GM21825 (cell line): ENCODE measurements at regions not wholly inside any gene's neighbourhood (a gene's known extent, or its start where the extent isn't known, plus 50 kb on each side); places are given as distances from the start of the nearest gene placed in this dataset.

Experiments
- ATAC-seq: cut with Tn5 transposase; IDR thresholded peaks from one replicate; pipeline ENCODE4 v1.9.1; 2021; ENCODE audit warnings: mild to moderate bottlenecking, moderate library complexity; ENCODE audit not compliant: unreplicated experiment

DNA sequence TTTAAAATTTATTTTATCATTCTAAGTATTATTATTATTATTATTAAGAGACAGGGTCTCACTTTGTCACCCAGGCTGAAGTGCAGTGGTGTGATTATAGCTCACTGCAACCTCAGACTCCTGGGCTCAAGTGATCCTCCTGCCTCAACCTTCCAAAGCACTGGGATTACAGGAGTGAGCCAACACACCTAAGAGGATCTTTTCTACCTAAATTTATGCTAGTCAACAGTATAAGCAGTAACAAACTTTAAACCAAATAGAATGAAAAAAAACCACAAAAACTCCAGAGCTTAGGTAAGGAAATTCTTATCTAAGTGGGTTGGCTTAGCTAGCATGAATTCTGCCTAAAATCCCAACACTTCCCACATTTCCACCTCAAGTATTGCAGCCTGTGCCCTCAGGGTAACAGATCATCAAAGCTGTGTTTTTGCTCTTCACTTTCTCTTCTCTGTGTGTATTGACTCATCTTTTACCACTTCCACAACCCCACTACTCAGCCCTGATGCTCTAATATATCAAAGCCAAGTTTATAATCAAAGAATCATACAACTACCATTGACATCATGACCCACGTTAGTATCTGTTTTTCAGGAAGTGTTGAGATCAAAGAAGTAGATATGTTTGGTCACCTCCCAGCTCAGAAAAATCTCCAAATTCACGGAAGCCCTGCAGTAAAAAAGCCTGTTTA lies 93.7 kb upstream of the SPON1 start:
- no peak for ATAC-seq

DNA sequence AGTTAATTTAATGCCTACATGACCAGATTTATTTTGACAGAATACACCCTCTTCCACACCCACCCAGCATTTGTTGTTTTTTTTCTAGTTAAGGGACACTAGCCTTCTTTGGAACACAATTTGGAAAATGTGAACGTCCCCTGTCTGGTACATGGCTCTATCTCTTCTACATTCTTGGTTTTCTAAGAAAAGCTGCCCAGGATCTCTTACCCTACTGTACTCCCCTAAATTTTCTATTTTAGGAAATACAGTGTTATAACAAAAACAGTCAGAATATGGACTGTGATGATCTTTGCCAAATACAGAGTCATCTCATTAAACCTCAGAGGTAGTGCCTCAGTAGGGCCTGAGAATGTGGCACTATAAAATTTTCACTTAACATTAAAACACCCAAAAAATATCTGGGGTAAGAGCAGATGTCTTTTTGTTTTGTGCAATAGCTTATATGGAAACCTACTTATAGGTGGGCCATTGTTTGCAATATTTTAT lies 93.1 kb upstream of the SPON1 start:
- ATAC-seq = no peak

DNA sequence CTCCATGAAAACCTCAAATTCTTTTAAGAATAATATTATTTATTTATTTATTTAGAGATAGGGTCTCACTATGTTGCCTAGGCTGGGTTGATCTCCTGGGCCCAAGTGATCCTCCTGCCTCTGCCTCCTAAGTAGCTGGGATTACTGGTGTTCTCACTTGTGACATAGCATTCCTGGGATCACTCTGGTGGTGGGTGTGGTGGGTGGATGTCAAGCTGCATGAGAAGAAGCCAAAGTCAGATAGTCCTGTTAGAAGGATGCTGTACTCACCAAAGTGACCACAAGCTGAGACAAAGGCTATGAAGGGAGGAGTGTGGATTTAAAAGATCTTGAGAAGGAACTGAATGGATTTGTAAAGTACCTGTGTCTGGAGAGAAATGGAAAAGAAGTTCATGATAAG lies 87.9 kb upstream of the SPON1 start:
- ATAC-seq = no peak

DNA sequence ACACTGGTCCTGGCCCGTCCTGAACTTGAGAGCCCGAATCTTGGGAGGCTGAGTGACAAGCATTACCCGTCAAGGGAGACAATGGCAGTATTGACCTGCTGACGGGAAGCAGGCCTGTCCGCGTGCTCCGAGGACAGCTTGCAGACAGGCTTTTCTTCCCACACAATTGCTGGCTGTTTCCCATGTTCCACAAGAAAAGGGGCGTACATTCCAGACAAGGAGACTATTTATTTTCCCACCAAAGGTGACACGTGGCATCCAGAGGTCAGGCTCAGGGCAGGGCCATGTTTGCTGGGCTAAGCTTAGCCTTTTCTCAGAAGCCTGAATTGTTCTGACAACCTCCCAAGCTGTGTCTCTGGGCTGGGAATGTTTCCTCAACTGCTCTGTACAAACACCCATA lies 86.9 kb upstream of the SPON1 start:
- no peak for ATAC-seq

DNA sequence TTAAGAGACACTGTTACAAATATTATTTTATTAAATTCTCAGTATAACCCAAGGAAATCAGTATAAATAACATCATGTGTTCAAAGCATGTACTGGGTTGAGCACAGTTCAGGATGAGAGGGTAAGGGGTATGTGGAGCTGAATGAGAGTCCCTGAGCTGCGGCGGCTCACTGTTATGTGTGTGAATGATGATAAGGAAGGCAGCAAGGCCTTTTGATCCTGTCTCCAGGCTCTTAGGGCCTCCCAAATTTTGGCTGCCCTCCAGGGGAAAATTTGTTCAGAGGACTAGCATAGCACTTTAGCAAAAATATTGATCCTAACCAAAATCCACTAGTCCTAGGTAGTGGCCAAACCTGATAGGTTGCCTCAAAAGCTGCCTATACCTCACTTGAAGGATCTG lies 86.1 kb upstream of the SPON1 start:
- no peak for ATAC-seq

DNA sequence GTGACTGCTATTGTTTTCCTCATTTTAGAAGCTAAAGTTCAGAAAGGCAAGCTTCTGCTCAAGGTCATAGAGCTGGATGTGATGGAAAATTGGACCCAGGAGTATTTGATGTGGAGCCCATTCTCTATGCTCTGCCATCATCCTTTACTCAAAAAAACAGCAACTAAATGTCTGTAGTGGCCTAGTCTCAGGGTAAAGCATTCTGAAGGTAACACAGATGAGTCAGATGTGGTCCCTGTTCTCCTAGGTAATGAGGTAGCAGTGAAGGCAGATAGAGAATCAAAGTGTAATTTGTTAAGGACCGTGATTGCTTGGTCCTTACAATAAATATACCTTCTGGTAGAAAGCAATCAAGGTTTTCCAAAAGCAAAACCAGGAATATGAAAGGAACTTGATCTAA lies 84.4 kb upstream of the SPON1 start:
- ATAC-seq = no peak

DNA sequence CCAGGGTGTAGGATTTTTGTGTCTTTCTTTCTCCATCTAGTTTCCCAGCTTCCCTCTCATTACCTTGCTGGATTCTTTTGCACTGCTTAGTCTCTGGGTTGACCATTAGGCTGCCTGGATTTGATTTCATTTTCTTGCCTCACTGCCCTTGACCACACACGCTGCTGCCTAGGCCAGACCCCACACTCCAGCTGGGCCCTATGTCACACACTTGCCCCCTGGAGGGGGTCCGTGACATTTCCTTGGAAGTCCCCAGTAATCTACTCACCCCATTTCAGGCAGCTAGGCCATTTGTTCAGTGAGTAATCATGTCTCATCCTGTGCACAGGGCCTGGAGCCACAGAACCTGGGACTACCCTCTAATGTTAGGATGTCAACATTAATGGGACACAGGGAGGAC lies 81.9 kb upstream of the SPON1 start:
- no peak for ATAC-seq

DNA sequence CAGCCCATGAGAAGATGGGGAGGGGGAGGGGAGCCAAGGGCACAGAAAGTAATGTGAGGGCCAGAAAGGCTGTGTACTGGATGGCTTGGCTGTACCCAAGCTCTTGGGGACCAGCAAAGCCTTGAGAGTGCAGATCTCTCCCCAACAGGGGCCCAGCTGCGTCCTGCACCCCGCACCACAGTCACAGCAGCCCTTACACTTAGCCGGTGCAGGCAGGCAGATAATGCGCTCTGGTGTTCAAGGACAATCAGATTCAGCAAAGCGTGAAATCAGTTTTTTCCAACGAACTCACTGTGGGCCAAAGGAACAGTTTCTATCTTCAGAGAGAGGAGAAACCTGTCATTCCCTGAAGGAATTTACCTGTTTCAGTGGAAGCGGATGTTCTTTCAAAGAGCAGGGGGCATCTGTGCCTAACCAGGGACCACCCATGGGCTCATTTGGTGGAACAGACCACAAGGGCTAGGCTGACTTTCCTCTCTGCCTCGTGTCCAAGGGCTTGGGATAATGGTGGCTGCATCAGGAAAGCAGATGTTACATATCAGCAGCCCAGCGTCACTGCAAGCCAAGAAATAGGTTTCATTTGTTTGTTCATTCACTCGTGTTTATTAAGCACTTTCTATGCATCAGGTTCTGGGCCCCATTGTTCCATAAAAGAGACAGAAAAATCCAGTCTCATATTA lies 81.2 kb upstream of the SPON1 start:
- no peak for ATAC-seq

DNA sequence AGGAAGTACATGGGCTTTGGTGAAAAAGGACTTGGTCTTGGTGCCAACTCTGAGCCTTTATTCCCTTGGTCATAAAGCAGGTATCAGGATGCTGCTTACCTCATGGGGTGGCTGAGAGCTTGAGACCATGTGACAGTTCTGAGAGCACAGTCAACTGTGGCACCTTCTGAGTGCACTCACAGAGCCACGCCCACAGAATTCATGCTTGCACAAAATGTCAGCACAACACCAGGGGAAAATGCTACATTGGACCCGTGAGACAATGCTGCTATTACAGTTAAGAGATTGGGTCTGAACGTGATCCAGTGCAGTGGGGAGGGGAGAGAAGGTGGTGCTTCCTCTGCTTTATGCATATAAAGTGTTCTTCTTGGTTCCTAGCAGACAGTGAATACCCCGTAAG lies 79.5 kb upstream of the SPON1 start:
- peak; percentile 74 for ATAC-seq

DNA sequence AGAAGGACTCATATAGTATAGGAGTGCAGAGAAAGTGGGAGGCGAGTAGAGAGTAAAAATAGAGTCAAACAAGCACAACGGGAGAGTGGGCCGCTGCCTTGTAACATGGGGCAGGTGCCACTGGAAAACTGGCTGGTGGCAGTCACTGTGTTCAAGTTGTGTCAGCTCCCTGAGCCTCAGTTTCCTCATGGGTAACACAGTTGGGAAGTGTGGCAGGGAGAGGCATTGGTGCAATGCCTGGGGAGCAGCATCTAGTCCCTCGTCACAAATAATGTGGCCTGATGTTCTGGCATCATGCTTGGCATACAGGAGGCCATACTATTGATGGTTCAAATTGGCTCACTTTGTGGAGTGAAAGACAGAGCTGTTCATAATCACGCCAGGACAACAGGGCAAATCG lies 78.9 kb upstream of the SPON1 start:
- no peak for ATAC-seq

DNA sequence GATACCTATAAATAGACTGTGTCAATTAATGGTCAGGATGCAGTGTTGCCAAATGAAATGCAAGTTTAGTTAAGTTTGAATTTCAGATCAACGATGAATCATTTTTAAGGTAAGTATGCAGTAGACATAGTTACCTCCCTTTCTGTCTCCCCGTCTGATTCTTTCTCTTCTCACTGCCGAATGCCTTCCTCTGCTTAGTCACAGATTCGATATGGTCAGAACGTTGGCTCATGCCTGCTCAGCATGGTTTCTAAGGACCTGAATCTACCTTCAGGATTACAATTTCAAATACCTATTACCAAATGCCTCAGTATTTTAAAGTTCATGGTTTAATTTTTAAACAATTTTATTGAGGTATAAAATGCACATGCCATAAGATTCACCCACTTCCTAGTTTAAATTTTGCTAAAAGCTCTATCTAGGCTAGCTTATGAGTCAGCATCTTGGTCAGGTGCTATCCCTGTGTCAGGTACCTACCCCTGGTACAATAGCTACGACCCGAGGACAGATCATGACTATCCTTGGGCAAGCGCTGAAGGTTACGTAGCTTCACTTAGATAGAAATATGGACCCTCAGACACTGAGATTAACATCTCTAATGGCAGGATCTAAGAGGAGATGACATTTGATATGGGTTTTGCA lies 78.2 kb upstream of the SPON1 start:
- ATAC-seq = no peak

DNA sequence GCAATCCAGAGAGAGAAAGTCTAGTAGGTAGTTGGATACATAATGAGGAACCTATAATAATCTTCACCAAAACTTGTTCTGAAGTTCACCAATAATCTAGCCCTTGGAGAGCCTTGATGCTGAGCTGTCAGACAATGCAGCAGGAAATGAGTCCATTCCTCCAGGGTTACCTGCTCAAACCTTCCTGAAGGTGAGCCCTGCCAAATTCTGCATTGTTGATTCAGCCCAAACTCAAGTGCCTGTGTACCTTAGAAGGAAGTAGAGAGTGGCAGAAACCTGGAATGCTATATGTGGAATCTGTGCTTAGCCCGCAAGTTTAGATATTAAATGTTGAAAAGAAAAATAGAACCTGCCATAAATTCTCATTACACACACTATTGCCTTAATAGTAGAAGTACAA lies 77.4 kb upstream of the SPON1 start:
- ATAC-seq = no peak

DNA sequence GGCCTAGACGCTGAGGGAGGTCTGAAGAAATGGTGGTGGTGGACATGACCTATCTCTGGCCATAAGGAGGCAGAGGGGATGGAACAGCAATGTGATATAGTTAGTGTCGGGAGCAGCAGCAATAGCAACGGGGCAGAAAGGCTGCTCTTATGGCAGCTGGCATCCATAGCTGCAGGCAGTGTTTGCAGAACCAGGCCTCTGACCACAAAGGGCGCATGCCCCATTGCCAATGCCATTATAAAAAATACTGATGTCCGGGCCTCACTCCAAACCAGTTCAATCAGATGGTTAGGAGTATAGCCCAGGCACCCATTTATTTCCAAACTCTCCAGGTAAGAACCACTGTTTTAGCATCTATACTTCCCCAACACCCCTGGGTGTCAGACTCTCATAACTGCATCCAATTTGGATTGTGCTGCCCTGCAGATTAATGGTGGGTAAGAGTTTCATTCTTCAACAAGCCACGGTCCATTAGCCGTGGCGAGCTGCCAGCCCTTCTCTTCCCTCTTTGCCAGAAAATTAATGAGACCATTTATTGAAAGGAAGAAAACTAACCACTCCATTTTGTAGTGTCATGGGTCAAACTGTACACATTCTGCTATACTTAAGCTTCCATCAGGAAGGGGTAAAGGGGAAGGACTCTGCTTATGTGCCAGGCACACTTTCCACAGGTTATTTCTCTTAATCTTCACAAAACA lies 72.8 kb upstream of the SPON1 start:
- no peak for ATAC-seq

DNA sequence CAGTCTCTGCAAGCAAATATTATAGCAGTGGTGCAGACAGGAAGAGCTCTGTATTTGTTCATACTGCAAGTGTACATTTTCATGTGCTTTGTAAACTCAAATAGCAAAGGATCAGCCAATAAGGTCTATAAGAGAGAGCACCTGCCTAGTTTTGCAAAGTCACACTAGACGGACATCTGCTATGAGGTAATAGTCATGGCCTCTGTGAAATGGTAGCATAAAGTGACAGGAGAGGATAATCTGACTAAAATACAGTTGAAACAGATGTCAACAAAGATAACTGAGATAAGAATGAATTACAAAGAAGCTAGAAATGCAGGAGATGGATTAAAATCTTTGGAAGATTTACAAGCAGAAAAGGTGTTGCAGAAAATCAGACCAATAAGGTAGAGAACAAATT lies 70.6 kb upstream of the SPON1 start:
- ATAC-seq = no peak

DNA sequence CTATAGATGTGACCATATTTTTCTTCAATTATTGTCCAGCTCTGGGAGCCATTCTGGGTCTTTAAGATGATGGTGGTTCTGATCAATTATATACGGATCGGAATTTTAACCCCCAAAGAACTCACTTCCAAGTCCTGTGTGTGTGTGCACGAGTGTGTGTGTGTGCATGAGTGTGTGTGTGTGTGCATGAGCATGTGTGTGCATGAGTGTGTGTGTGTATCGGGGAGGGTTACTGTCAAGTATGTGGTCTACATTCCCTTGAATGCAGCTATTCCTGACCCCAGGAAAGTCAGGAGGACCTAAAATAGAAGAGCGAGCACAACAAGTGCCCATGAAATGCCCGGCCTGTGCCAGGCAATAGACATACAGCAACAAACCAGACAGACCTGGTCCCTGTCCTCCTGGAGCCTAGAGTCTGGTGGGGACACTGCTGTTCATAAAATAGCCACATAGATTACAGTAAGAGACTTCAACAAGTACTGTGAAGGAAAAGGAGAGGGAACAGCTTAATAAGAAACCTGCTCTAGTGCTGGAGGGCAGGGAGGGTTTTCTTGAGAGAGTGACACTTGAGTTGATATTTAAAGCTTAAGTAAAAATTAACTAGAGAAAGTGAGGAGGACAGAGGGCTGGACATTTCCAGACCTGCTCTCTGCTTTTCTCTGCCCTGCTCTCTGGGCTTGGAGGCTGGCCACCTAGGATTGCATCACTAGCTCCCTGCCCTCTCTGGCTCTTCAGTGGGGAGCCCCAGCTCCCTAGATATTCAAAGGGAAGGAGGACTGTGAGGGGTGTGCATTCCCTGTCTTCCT lies 66.1 kb upstream of the SPON1 start:
- no peak for ATAC-seq

DNA sequence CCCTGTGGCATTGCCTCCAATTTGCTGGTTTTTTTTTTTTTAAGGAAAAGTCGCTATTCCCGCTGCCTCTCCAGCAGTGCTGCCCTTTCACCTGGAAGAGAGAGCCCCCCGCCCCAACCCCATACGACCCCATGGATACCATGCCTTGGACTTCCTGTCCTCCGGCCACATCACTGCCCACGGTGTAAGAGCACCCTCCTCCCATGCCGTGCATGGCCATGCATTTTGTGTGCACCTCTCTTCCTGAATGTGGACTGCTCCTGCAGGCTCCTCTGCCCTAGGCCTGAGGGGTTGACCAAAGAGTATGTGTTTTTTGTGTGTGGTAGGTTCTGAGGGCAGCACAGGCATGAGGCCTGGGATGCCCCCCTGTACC lies 65.6 kb upstream of the SPON1 start:
- ATAC-seq = no peak

DNA sequence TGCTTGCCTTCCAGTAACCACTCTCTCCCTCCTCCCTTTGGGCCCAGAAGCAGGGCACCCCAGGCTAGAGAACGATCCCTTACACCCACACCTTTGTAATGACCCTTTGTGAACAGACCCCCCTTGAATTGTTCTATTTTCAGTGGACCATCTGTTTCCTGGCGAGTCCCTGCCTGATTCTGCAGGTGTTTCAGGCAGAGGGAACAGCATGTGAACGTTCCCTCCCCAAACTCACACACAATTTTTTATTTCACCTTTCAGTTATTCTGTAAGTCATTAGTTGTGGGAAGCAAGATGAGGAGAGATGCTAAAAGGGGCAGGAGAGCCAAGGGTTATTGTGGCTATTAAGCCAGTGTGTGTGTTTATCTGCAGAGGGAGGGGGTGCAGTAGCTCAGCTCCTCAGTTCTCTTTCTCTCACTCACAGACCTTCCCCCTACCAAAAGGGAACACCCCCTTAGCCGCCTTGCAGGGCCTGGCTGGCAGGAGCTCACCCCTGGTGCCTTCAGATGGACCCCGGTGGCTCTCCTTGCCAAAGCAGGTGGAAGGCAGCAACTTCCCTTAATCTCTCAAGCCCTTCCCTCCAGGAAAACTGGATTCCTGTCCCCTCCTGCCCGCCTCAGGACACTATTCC lies 64.8 kb upstream of the SPON1 start:
- no peak for ATAC-seq

DNA sequence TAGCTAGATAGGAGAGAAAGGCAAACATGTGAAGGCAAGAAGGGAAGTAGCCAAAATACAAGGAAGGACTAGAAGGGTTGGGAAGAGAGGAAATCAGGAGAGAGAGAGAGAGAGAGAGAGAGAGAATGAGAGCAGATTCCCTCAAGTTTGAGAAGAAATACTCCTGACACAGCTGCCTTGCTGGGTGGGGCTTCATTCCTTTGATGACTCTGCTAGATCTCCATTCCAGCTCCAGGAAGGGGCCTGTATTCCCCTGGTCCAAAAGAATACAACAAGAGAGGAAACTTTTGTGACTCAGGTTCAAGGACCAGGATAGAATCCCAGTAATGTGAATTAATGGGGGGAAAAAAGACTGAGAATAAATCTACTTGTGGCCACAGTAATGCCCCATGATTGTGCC lies 62.9 kb upstream of the SPON1 start:
- ATAC-seq = no peak

DNA sequence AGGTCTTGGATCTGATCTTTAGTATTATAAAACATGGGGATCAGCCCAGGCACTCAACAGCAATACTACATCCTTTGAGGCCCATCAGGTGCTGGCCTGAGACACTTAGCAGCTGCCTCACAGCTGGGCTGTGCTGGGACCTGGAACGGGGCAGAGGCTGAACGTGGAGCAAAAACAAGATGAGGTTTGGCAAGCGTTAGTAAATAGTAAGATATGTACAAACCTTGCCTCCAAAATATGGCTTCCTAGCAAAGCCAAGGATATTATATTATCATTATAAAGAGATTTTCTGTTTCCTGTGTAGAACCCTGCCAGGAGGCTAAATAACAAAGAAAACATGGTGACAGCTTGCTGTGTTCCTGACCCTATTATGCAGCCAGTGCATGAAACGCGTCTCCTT lies 60.0 kb upstream of the SPON1 start:
- no peak for ATAC-seq

DNA sequence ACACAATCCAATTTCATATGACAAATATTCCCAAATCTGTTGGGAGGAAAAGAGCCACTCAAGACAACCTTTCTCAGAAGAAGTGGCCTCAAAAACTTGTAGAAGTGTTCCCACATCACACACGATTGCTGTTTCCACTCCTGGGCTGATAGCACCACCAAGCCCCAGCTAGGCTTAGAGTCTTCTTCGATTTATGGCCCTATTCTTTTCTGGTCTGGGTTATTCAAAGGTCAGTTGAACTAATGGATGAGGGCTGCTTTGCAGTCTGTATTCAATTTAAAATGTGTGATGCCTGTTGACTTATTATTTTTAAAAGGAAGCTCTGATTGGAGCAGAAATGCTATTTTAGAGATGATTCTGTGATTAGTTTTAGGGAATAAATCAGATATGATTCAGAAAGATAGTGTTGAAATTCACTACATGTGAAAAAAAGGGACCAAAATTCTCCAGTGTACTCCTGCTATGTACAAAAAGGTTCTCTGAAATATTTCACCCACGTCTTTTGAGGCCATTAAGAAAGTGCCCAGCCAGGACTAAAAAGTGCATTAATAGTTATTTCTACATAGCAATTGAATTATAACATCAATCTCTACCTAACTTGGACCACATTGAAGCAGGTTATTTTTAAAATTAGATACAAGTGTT lies 57.3 kb upstream of the SPON1 start:
- ATAC-seq = no peak
